ENCODE measurements at regions not wholly inside any gene's neighbourhood (a gene's known extent, or its start where the extent isn't known, plus 50 kb on each side); places are given as distances from the start of the nearest gene placed in this dataset.

GRCh38 chr21:27451116-27451515 is 484.2 kb upstream of the ADAMTS5 start:
- TF ChIP-seq CTCF (conservative IDR thresholded peaks at IDR 0.05; ENCODE audit: low read length) (no peak), EZH2phosphoT487 (IDR thresholded peaks at IDR 0.05; ENCODE audit: borderline replicate concordance) (no peak)

Data from Loucy (cell line).